Endothelial cell of umbilical vein (primary cell): ENCODE measurements at regions not wholly inside any gene's neighbourhood (a gene's known extent, or its start where the extent isn't known, plus 50 kb on each side); places are given as distances from the start of the nearest gene placed in this dataset.

ENCODE experiments used
- CTCF ChIP-seq, 2 donors: IDR thresholded peaks; 1 replicate in 1 of 2; 2 replicates in 1 of 2; pipeline ENCODE4 v1.5.1; 2011; ENCODE audit warnings: low read length in 2 of 2, mild to moderate bottlenecking in 2 of 2, moderate library complexity in 2 of 2, control low read depth in 1 of 2, inconsistent platforms in 1 of 2, low read depth in 1 of 2; ENCODE audit not compliant: insufficient read depth in 1 of 2; ENCODE audit errors: extremely low read depth in 1 of 2
- GATA2 ChIP-seq: IDR thresholded peaks from 2 replicates; pipeline ENCODE4 v1.7.0; 2011; ENCODE audit warnings: low read depth, mild to moderate bottlenecking, moderate library complexity, mixed read lengths, low read length; ENCODE audit not compliant: insufficient read length, insufficient read depth
- MYC ChIP-seq: IDR thresholded peaks from one replicate; pipeline ENCODE4 v1.6.1; 2011; ENCODE audit warnings: mild to moderate bottlenecking, low read depth, low read length
- POLR2A ChIP-seq: IDR thresholded peaks from 2 replicates; pipeline ENCODE4 v1.6.1; 2012; ENCODE audit warnings: low read depth, mild to moderate bottlenecking, control low read depth, low read length
- POLR2AphosphoS5 ChIP-seq: IDR thresholded peaks from 2 replicates; pipeline ENCODE4 v1.6.1; 2012; ENCODE audit warnings: low read depth, mild to moderate bottlenecking, control low read depth, low read length, moderate library complexity; ENCODE audit not compliant: insufficient read depth

DNA sequence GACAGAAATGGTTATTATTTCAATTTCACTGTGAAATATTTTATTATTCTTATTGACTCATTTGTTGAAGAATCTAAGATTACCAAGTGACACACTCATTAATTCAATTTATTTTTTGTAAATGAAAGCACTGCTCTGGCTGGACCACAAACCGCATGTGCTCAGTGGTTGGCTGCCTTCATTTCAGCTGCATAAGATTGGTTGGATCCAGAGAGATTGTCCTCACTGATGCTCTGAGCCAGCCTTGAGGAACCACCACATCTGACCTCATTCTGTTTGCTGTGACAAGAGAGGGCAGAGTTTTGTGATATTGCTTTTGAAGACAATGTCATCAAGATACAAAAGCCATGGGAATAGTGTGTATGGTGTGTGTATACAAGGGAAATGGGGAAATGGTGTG lies 192.1 kb downstream of the CYRIA start:
- TF ChIP-seq POLR2A: no peak
- no peak for TF ChIP-seq CTCF (IDR thresholded peaks at IDR 0.05; ENCODE audit: extremely low read depth in 1 of 2, insufficient read depth in 1 of 2, low read depth in 1 of 2, low read length in 2 of 2)
- TF ChIP-seq GATA2: no peak
- TF ChIP-seq MYC: no peak
- no peak for TF ChIP-seq POLR2AphosphoS5
